ENCODE measurements at regions not wholly inside any gene's neighbourhood (a gene's known extent, or its start where the extent isn't known, plus 50 kb on each side); places are given as distances from the start of the nearest gene placed in this dataset.
"Not testable (repeated sequence)": the region's sequence is repeated elsewhere in the genome, so short reads cannot be mapped to it uniquely, and the experiment has no call there.

DNA sequence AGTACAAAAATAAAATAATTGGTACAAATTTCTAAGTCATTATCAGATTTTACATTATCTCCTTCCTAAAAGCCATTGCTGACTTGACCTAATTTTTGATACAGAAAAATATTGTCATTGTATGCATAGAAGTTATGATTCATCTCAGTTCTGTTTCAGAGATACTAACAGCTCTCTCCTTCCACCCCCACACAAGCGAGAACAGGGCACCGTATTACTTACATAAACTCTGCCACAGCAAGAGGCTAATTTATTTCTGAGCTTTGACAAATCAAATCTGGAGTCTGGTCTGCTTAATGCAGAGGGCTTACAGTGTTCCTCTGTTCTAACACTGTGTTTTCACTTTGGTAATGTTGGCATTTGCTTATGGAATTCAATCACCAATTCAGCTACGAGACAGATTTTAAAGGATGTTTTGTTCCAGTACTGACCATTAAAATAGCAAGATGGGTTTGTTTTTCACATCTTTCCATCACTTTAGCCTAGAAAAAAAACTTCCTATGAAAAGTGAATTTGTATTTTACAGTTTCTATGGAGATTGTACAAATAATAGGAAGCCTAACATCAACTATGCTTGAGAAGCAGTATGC, 181.8 kb downstream of the USP46 start:
- Histone ChIP-seq H3K9me3 (no peaks in the 10 kb centered on the region), H3K4me1 (no peaks in the 10 kb centered on the region), H3K36me3 (no peaks in the 10 kb centered on the region), H3K27me3 (0 out of 2 replicates have a peak, but pooled peaks cover 4% of the 10 kb centered on the region), H3K4me3 (ENCODE audit: low read depth, low read length) (no peak overlapping the region)
- TF ChIP-seq, protein P1, sequence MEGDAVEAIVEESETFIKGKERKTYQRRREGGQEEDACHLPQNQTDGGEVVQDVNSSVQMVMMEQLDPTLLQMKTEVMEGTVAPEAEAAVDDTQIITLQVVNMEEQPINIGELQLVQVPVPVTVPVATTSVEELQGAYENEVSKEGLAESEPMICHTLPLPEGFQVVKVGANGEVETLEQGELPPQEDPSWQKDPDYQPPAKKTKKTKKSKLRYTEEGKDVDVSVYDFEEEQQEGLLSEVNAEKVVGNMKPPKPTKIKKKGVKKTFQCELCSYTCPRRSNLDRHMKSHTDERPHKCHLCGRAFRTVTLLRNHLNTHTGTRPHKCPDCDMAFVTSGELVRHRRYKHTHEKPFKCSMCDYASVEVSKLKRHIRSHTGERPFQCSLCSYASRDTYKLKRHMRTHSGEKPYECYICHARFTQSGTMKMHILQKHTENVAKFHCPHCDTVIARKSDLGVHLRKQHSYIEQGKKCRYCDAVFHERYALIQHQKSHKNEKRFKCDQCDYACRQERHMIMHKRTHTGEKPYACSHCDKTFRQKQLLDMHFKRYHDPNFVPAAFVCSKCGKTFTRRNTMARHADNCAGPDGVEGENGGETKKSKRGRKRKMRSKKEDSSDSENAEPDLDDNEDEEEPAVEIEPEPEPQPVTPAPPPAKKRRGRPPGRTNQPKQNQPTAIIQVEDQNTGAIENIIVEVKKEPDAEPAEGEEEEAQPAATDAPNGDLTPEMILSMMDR (IDR thresholded peaks at IDR 0.05; ENCODE audit: low read depth, low read length), result no peak
- DNase-seq, result no peak

DNA sequence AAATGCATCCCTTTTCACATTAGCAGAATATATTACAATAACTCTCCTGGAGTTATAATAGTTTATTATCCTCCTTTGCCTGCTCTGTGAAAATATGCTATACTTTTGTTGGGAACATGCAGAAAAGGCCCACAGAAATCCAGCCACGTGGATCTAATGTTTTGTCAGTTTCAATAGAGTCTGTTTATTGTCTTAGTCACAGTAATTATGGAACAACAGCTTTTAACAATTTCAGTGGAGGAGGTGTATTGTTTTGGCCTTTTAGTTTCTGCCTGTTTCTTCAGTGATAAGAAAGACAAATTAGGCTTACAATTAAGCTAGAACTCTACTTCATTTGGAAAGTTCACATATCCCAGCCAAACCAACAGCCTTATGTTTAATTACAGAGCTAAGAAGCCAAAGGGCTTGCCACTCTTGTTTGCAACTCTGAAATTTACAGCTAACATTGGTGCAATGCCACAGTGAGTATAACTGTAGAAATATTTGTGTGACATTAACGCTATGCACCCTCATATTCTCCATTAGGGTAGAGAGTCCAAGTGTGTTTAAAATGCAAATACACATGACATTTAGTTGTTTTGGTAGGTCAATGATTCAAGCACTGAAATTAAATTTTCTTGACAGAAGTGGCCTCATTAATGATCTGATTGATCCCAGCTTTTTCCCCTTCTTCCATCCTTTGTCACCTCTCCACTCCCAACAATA, 175.8 kb downstream of the USP46 start:
- TF ChIP-seq, protein P1 (IDR thresholded peaks at IDR 0.05; ENCODE audit: low read depth, low read length), result no peak

DNA sequence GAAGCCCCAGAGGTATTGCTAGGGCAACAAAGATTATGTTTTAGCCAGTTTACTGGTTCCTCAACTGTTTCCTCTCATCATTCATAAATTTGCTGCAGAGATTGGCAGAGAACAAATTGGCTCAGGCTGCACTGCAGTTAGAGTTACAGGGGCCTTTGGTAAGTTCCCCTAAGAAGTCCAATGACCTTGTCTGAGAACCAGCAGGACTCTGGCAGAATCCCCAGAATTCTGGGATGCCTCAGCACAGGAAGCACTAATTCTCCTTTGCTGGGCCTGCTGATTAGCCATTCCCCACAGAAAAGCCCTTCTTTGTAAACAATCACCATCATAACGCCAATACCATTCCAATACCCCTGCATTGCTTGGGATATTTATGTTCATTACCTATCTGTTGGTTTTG, 151.3 kb downstream of the USP46 start:
- no peak overlapping the region for H3K4me3 ChIP-seq (ENCODE audit: low read depth, low read length)
- TF ChIP-seq, protein P1 (IDR thresholded peaks at IDR 0.05; ENCODE audit: low read depth, low read length), result no peak
- H3K27me3 ChIP-seq, result no peaks in the 10 kb centered on the region
- H3K9me3 ChIP-seq, result no peaks in the 10 kb centered on the region; the same call in 1 of the 2 replicates
- H3K4me1 ChIP-seq, result no peaks in the 10 kb centered on the region
- no peaks in the 10 kb centered on the region for H3K36me3 ChIP-seq
- no peak for DNase-seq

More for the DNA sequence above, 175.8 kb downstream of the USP46 start:
- DNase-seq, result no peak
- no peaks in the 10 kb centered on the region for H3K36me3 ChIP-seq
- H3K4me3 ChIP-seq (ENCODE audit: low read depth, low read length), result no peak overlapping the region
- H3K27me3 ChIP-seq, result peaks cover 5% of the 10 kb centered on the region; the same call in 1 of the 2 replicates
- no peaks in the 10 kb centered on the region for H3K9me3 ChIP-seq
- no peaks in the 10 kb centered on the region for H3K4me1 ChIP-seq

DNA sequence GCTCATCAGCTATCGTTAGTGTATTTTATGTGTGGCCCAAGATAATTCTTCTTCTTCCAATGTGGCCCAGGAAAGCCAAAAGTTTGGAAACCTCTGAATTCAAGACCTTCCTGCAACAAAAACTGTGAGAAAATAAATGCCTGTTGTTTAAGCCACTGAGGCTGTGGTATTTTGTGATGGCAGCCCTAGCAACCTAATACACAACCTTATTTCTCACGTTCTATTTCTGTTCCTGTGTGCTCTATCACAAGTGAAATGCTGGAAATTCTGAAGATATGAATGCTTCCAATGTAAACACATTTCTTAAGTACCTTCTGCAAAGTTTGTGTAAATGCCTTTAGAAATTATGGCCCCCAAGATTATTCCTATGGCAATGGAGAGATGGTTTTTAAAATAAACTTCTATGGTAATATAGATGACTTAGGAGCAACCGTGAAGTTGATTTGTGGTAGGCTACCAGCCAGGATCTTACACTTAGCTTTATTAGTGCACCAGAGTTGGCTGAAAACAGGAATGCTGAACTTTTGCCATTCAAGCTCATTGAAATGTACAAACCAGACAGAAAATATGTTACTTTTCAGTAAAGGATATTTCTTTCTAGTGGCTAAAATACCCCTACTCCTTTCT, 148.0 kb downstream of the USP46 start:
- no peaks in the 10 kb centered on the region for H3K27me3 ChIP-seq
- no peak overlapping the region for H3K4me3 ChIP-seq (ENCODE audit: low read depth, low read length)
- H3K9me3 ChIP-seq, result no peaks in the 10 kb centered on the region
- TF ChIP-seq, protein P1 (IDR thresholded peaks at IDR 0.05; ENCODE audit: low read depth, low read length), result no peak
- no peak for DNase-seq
- no peaks in the 10 kb centered on the region for H3K4me1 ChIP-seq
- H3K36me3 ChIP-seq, result no peaks in the 10 kb centered on the region

DNA sequence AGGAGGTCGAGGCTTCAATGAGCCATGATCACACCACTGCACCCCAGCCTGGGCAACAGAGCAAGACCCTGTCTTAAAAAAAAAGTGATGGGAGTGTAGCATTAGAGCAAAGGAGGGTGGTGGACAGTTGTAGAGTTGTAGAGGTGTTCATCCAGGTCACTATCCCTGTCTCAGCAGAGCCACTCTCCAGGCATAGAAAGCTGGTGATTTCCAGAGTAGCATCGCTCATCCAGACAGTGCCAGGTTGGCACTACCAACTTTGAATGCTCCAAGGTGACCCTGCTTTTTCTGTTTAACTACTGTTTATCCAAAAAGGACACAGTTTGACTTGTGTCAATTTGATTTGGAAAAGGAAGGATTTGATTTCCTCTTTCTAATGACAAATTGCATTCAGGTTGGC, 147.3 kb downstream of the USP46 start:
- TF ChIP-seq, protein P1 (IDR thresholded peaks at IDR 0.05; ENCODE audit: low read depth, low read length), result no peak
- H3K4me1 ChIP-seq, result no peaks in the 10 kb centered on the region
- DNase-seq, result no peak
- H3K27me3 ChIP-seq, result no peaks in the 10 kb centered on the region
- H3K36me3 ChIP-seq, result no peaks in the 10 kb centered on the region
- H3K4me3 ChIP-seq (ENCODE audit: low read depth, low read length), result no peak overlapping the region
- no peaks in the 10 kb centered on the region for H3K9me3 ChIP-seq

DNA sequence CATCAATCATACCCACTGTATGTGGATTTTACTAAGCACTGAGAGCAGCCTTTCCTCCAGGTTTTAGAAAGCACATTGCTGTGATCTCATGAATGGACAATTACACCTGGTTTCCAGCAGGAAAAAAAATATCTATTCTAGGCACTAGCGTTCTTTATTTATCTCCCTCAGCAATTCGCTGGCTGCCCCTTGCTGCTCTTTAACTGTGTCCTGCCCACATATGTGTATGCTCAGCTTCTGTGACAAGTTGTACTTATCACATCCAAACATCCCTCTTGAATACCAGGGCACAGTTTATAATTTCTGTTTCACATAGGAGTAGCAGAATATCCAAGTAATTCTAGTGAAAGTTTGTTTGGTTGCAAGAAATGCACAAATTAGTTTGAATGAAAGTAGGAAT, 146.8 kb downstream of the USP46 start:
- Histone ChIP-seq H3K4me3 (ENCODE audit: low read depth, low read length) (no peak overlapping the region), H3K4me1 (no peaks in the 10 kb centered on the region), H3K36me3 (no peaks in the 10 kb centered on the region), H3K9me3 (no peaks in the 10 kb centered on the region), H3K27me3 (no peaks in the 10 kb centered on the region)
- TF ChIP-seq, protein P1 (IDR thresholded peaks at IDR 0.05; ENCODE audit: low read depth, low read length), result no peak
- DNase-seq, result no peak

DNA sequence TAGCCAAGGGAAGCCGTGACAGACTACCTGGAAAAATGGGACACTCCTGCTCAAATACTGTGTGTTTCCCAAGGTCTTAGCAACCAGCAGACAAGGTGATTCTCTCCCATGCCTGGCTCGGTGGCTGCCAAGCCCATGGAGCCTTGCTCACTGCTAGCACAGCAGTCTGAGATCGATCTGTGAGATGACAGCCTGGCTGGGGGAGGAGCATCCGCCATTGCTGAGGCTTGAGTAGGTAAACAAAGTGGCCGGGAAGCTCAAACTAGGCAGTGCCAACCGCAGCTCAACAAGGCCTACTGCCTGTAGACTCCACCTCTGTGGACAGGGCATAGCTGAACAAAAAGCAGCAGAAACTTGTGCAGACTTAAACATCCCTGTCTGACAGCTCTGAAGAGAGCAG, 137.0 kb downstream of the USP46 start:
- H3K36me3 ChIP-seq; H3K27me3 ChIP-seq; H3K4me3 ChIP-seq (ENCODE audit: low read depth, low read length); H3K9me3 ChIP-seq; H3K4me1 ChIP-seq; DNase-seq: not testable (repeated sequence)
